ENCODE measurements at regions not wholly inside any gene's neighbourhood (a gene's known extent, or its start where the extent isn't known, plus 50 kb on each side); places are given as distances from the start of the nearest gene placed in this dataset.

- Histone ChIP-seq H3K36me3 (no peaks in the 10 kb centered on the region), H3K4me1 (peaks cover 0 to 7% (median 0%) of the 10 kb centered on the region in 12 donors), H3K27ac (peak overlapping the region in 1 of 12 donors; percentile 12), H3K9me3 (peaks cover 0 to 23% (median 1%) of the 10 kb centered on the region in 12 donors), H3K4me3 (no peak overlapping the region), H3K27me3 (no peaks in the 10 kb centered on the region)
- WGBS, 4 donors = 27 to 67% (median 53%) methylated on average over 1 of the region's 1 CpG
- TF ChIP-seq POLR2A (IDR thresholded peaks at IDR 0.05) = no peak
- no peak for TF ChIP-seq CTCF (IDR thresholded peaks at IDR 0.05)
- ATAC-seq = peak in 1 of 4 donors; percentile 34
- intact Hi-C loops (cut with DNase I) = loop anchor here in 1 of 10 donors (5.0 kb wide), 1 partner anchor 230 kb away; the partner anchor contains the start of gene TENT5A
- no peak for DNase-seq
These were observed 229.3 kb upstream of the TENT5A start for GRCh38 chr6:81981812-81982211.

- TF ChIP-seq POLR2A (IDR thresholded peaks at IDR 0.05) = no peak
- TF ChIP-seq CTCF (IDR thresholded peaks at IDR 0.05) = no peak
These were observed 227.3 kb upstream of the TENT5A start for GRCh38 chr6:81979767-81980166.

GRCh38 chr6:81979329-81979728, 226.8 kb upstream of the TENT5A start:
- Histone ChIP-seq H3K4me1 (peaks cover 0 to 7% (median 0%) of the 10 kb centered on the region in 12 donors), H3K36me3 (no peaks in the 10 kb centered on the region), H3K9me3 (peaks cover 0 to 45% (median 1%) of the 10 kb centered on the region in 12 donors), H3K27me3 (no peaks in the 10 kb centered on the region), H3K4me3 (no peak overlapping the region), H3K27ac (no peak overlapping the region)
- TF ChIP-seq CTCF (IDR thresholded peaks at IDR 0.05) = no peak
- no peak for TF ChIP-seq POLR2A (IDR thresholded peaks at IDR 0.05)
- no peak for ATAC-seq
- intact Hi-C loops (cut with DNase I) = no loop called here
- no peak for DNase-seq

More at GRCh38 chr6:81979767-81980166, 227.3 kb upstream of the TENT5A start:
- Histone ChIP-seq H3K36me3 (no peaks in the 10 kb centered on the region), H3K4me3 (no peak overlapping the region), H3K27ac (no peak overlapping the region), H3K9me3 (peaks cover 0 to 41% (median 1%) of the 10 kb centered on the region in 12 donors), H3K4me1 (peaks cover 0 to 7% (median 0%) of the 10 kb centered on the region in 12 donors), H3K27me3 (no peaks in the 10 kb centered on the region)
- whole genome bisulfite sequencing, 4 donors = 89 to 93% (median 90%) methylated on average over 1 of the region's 1 CpG
- ATAC-seq (no peak), DNase-seq (no peak)
- intact Hi-C loops (cut with DNase I) = loop anchor here in 1 of 10 donors (5.0 kb wide), 1 partner anchor 227 kb away; the partner anchor contains the start of gene TENT5A

GRCh38 chr6:81978230-81978629, 225.7 kb upstream of the TENT5A start:
- Histone ChIP-seq H3K36me3 (no peaks in the 10 kb centered on the region), H3K4me1 (peaks cover 0 to 7% (median 0%) of the 10 kb centered on the region in 12 donors), H3K27me3 (no peaks in the 10 kb centered on the region), H3K9me3 (peaks cover 0 to 46% (median 2%) of the 10 kb centered on the region in 12 donors), H3K4me3 (no peak overlapping the region), H3K27ac (no peak overlapping the region)
- intact Hi-C loops (cut with DNase I) = no loop called here
- 80 to 84% (median 82%) methylated on average over 3 of the region's 3 CpGs for WGBS, 4 donors
- TF ChIP-seq POLR2A (IDR thresholded peaks at IDR 0.05) (no peak), CTCF (IDR thresholded peaks at IDR 0.05) (no peak)
- DNase-seq = no peak
- no peak for ATAC-seq
